ENCODE measurements at regions not wholly inside any gene's neighbourhood (a gene's known extent, or its start where the extent isn't known, plus 50 kb on each side); places are given as distances from the start of the nearest gene placed in this dataset.

GRCh38 chr13:74708629-74709028 lies 574.4 kb upstream of the KLF12 start:
- TF ChIP-seq, protein P1, sequence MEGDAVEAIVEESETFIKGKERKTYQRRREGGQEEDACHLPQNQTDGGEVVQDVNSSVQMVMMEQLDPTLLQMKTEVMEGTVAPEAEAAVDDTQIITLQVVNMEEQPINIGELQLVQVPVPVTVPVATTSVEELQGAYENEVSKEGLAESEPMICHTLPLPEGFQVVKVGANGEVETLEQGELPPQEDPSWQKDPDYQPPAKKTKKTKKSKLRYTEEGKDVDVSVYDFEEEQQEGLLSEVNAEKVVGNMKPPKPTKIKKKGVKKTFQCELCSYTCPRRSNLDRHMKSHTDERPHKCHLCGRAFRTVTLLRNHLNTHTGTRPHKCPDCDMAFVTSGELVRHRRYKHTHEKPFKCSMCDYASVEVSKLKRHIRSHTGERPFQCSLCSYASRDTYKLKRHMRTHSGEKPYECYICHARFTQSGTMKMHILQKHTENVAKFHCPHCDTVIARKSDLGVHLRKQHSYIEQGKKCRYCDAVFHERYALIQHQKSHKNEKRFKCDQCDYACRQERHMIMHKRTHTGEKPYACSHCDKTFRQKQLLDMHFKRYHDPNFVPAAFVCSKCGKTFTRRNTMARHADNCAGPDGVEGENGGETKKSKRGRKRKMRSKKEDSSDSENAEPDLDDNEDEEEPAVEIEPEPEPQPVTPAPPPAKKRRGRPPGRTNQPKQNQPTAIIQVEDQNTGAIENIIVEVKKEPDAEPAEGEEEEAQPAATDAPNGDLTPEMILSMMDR (IDR thresholded peaks at IDR 0.05) = no peak
- TF ChIP-seq POLR2A (IDR thresholded peaks at IDR 0.05) = no peak
